Epithelial cell of prostate (primary cell): ENCODE measurements at regions not wholly inside any gene's neighbourhood (a gene's known extent, or its start where the extent isn't known, plus 50 kb on each side); places are given as distances from the start of the nearest gene placed in this dataset.
"Not testable (repeated sequence)": the region's sequence is repeated elsewhere in the genome, so short reads cannot be mapped to it uniquely, and the experiment has no call there.

Source experiments
- DNase-seq: peaks from one replicate; pipeline ENCODE4 v3.0.0-alpha.2; 2011; ENCODE audit warnings: low read depth, low spot score
- H3K27ac ChIP-seq: fragments of 450-650 bp; 2 replicates; pipeline ENCODE4 v1.5.1; 2017; ENCODE audit warnings: mild to moderate bottlenecking

GRCh38 chr1:208460823-208461222 lies 216.6 kb upstream of the PLXNA2 start:
- no peak for DNase-seq

GRCh38 chr1:208461680-208462079 lies 217.5 kb upstream of the PLXNA2 start:
- DNase-seq: no peak
- no peak overlapping the region for H3K27ac ChIP-seq

More at GRCh38 chr1:208460823-208461222, 216.6 kb upstream of the PLXNA2 start:
- H3K27ac ChIP-seq: no peak overlapping the region

- DNase-seq: no peak
- H3K27ac ChIP-seq: no peak overlapping the region
Measured at GRCh38 chr1:208462761-208463160, 218.6 kb upstream of the PLXNA2 start.

- DNase-seq: no peak
- no peak overlapping the region for H3K27ac ChIP-seq
Measured at GRCh38 chr1:208465266-208465665, 221.1 kb upstream of the PLXNA2 start.

GRCh38 chr1:208465786-208466590 lies 221.8 kb upstream of the PLXNA2 start:
- no peak overlapping the region for H3K27ac ChIP-seq
- DNase-seq: no peak

- no peak overlapping the region for H3K27ac ChIP-seq
- DNase-seq: no peak
Measured at GRCh38 chr1:208467151-208467780, 223.1 kb upstream of the PLXNA2 start.

- H3K27ac ChIP-seq: no peak overlapping the region
- DNase-seq: no peak
Measured at GRCh38 chr1:208475449-208475848, 231.3 kb upstream of the PLXNA2 start.

GRCh38 chr1:208475951-208476845 lies 232.0 kb upstream of the PLXNA2 start:
- no peak overlapping the region for H3K27ac ChIP-seq
- no peak for DNase-seq

GRCh38 chr1:208476846-208477170 lies 232.6 kb upstream of the PLXNA2 start:
- no peak for DNase-seq
- no peak overlapping the region for H3K27ac ChIP-seq

GRCh38 chr1:208479435-208479834 lies 235.3 kb upstream of the PLXNA2 start:
- H3K27ac ChIP-seq: no peak overlapping the region
- no peak for DNase-seq

- no peak for DNase-seq
Measured at GRCh38 chr1:208485512-208485911, 241.3 kb upstream of the PLXNA2 start.

GRCh38 chr1:208486677-208487076 lies 242.5 kb upstream of the PLXNA2 start:
- no peak for DNase-seq
- H3K27ac ChIP-seq: no peak overlapping the region

More at GRCh38 chr1:208485512-208485911, 241.3 kb upstream of the PLXNA2 start:
- H3K27ac ChIP-seq: no peak overlapping the region

- not testable (repeated sequence) for H3K27ac ChIP-seq, DNase-seq
Measured at GRCh38 chr1:208488432-208488831, 244.2 kb upstream of the PLXNA2 start.

- H3K27ac ChIP-seq: peak overlapping the region; percentile 59
- DNase-seq: peak; percentile 66
Measured at GRCh38 chr1:208496467-208497371, 252.5 kb upstream of the PLXNA2 start.

- no peak for DNase-seq
- H3K27ac ChIP-seq: no peak overlapping the region
Measured at GRCh38 chr1:208497866-208498541, 253.8 kb upstream of the PLXNA2 start.

- H3K27ac ChIP-seq: no peak overlapping the region
- no peak for DNase-seq
Measured at GRCh38 chr1:208499026-208499425, 254.8 kb upstream of the PLXNA2 start.

GRCh38 chr1:208499601-208500000 lies 255.4 kb upstream of the PLXNA2 start:
- DNase-seq: no peak
- H3K27ac ChIP-seq: no peak overlapping the region

- DNase-seq: no peak
- H3K27ac ChIP-seq: no peak overlapping the region
Measured at GRCh38 chr1:208500375-208500774, 256.2 kb upstream of the PLXNA2 start.

- DNase-seq: no peak
Measured at GRCh38 chr1:208501542-208501941, 257.4 kb upstream of the PLXNA2 start.

More at GRCh38 chr1:208501542-208501941, 257.4 kb upstream of the PLXNA2 start:
- H3K27ac ChIP-seq: no peak overlapping the region
